SK-N-SH (cell line): ENCODE measurements at regions not wholly inside any gene's neighbourhood (a gene's known extent, or its start where the extent isn't known, plus 50 kb on each side); places are given as distances from the start of the nearest gene placed in this dataset.

Experiments
- FOXJ3 ChIP-seq: sonication (generic); formaldehyde crosslinking; IDR thresholded peaks from 2 replicates; pipeline ENCODE4 v1.5.1; 2020; ENCODE audit warnings: mild to moderate bottlenecking, missing genetic modification reagents
- GABPA ChIP-seq: IDR thresholded peaks from 2 replicates; pipeline ENCODE4 v1.4.0; 2012; ENCODE audit warnings: low read depth, mild to moderate bottlenecking
- MXI1 ChIP-seq: IDR thresholded peaks from 2 replicates; pipeline ENCODE4 v1.6.1; 2012; ENCODE audit warnings: mild to moderate bottlenecking, low read depth, low read length, improper control_type of control experiment
- RFX5 ChIP-seq: IDR thresholded peaks from 2 replicates; pipeline ENCODE4 v1.6.1; 2012; ENCODE audit warnings: mild to moderate bottlenecking, improper control_type of control experiment, low read length
- TF ChIP-seq, protein P1 (sequence below): fragments of 200-600 bp; sonication (generic); IDR thresholded peaks from 2 replicates; pipeline ENCODE4 v1.6.1; 2017; ENCODE audit warnings: antibody characterized with exemption, mild to moderate bottlenecking, moderate library complexity

DNA sequence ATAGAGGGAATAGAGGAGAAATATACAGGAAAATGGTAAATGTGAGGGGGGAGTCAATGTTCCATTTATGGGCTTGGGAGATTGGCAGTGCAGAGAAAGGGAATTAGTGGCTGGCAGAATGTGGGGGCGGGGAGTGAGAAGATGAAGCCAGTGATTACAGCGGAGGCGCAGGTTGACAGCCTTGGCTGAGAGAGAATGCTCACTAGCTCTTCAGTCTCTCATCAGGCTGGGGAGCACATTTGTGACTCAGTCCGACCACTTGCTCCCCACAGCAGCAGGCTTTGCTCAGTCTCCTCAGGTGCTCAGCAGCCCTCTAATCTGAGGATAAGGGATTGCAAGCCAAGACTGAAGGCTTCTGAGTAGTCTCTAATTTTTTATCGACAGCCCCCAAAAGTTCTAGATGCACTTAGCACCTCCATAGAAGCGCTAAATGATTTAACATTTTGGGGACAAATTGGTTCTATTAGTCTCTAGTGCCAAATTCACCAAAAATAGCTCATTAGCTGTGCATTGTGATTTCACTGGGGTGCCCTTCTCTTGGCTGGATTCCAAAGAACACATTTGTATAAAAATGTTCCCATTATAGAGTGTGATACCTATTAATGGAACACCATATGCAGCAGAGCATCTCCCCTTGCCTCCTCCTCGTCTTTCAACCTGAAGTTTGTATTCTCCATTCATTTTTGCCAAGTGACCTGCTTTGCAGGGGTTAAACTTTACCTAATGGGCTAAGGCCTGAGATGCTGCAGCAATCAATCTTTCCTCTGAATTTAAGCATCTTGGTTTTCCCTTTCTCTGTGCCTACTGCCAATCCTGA, 191.8 kb downstream of the ZNF326 start:
- TF ChIP-seq, protein P1, sequence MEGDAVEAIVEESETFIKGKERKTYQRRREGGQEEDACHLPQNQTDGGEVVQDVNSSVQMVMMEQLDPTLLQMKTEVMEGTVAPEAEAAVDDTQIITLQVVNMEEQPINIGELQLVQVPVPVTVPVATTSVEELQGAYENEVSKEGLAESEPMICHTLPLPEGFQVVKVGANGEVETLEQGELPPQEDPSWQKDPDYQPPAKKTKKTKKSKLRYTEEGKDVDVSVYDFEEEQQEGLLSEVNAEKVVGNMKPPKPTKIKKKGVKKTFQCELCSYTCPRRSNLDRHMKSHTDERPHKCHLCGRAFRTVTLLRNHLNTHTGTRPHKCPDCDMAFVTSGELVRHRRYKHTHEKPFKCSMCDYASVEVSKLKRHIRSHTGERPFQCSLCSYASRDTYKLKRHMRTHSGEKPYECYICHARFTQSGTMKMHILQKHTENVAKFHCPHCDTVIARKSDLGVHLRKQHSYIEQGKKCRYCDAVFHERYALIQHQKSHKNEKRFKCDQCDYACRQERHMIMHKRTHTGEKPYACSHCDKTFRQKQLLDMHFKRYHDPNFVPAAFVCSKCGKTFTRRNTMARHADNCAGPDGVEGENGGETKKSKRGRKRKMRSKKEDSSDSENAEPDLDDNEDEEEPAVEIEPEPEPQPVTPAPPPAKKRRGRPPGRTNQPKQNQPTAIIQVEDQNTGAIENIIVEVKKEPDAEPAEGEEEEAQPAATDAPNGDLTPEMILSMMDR, result no peak
- no peak for TF ChIP-seq RFX5
- TF ChIP-seq GABPA, result no peak
- no peak for TF ChIP-seq MXI1
- no peak for TF ChIP-seq FOXJ3 (CRISPR knock-in tag)
